B cell (primary cell): ENCODE measurements at regions not wholly inside any gene's neighbourhood (a gene's known extent, or its start where the extent isn't known, plus 50 kb on each side); places are given as distances from the start of the nearest gene placed in this dataset.

Experiments used
- ATAC-seq: fragments of 200-7000 bp; cut with Tn5 transposase; one replicate; pipeline ENCODE4 v1.10.0; 2021; ENCODE audit warnings: low read depth, mild to moderate bottlenecking, moderate number of reproducible peaks, moderate library complexity
- CTCF ChIA-PET: fragments of 350-600 bp; sonication (Branson Sonifier 250); formaldehyde crosslinking; loops from one replicate; lab custom pipeline; 2021; ENCODE audit warnings: antibody characterized with exemption, inconsistent platforms; lab: Charles Lee
- POLR2A ChIA-PET: fragments of 350-600 bp; sonication (Branson Sonifier 250); formaldehyde crosslinking; loops from one replicate; lab custom pipeline; 2021; ENCODE audit warnings: antibody characterized with exemption; lab: Charles Lee
- DNase-seq: peaks from one replicate; pipeline ENCODE4 v3.0.0; 2013
- H2AFZ ChIP-seq: 2 replicates; pipeline ENCODE4 v1.6.1; 2012; ENCODE audit warnings: mild to moderate bottlenecking, low read depth, low read length; ENCODE audit not compliant: insufficient read depth, poor library complexity, severe bottlenecking
- H3K27ac ChIP-seq, 2 donors: 1 replicate in 1 of 2; 2 replicates in 1 of 2; pipeline ENCODE4 v1.5.1; 2012 to 2013; ENCODE audit warnings: low read length in 2 of 2, mild to moderate bottlenecking in 2 of 2, moderate library complexity in 1 of 2
- H3K27me3 ChIP-seq, 4 experiments: fragments of 200-600 bp in 1 of 4; sonication (generic) in 1 of 4; replicated peaks in 1 of 4; 1 replicate in 2 of 4; 2 replicates in 2 of 4; pipeline versions ENCODE4 v1.6.1 to v1.7.0; 2013 to 2016; ENCODE audit warnings: low read length in 3 of 4, mild to moderate bottlenecking in 2 of 4, mixed read lengths in 1 of 4, moderate library complexity in 1 of 4; ENCODE audit not compliant: insufficient read depth in 4 of 4, control insufficient read depth in 3 of 4; ENCODE audit errors: control extremely low read depth in 1 of 4
- H3K36me3 ChIP-seq, 2 experiments: replicated peaks in 1 of 2; 1 replicate in 1 of 2; 2 replicates in 1 of 2; pipeline versions ENCODE4 v1.6.1 to v1.7.1; 2013; ENCODE audit warnings: low read length in 1 of 2; ENCODE audit not compliant: insufficient read depth in 2 of 2, control insufficient read depth in 1 of 2; ENCODE audit errors: control extremely low read depth in 1 of 2, extremely low read depth in 1 of 2
- H3K4me1 ChIP-seq, 2 donors: fragments of 200-600 bp in 1 of 2; sonication (generic) in 1 of 2; 1 replicate in 1 of 2; 2 replicates in 1 of 2; pipeline versions ENCODE4 v1.5.1 to v1.6.1; 2013 to 2017; ENCODE audit warnings: low read length in 2 of 2; ENCODE audit not compliant: control insufficient read depth in 2 of 2, insufficient read depth in 2 of 2
- H3K4me2 ChIP-seq: replicated peaks from 2 replicates; pipeline ENCODE3; 2012; ENCODE audit warnings: mild to moderate bottlenecking, low read depth, low read length; ENCODE audit not compliant: poor library complexity, severe bottlenecking
- H3K4me3 ChIP-seq, 5 experiments: fragments of 200-600 bp in 1 of 5; sonication (generic) in 1 of 5; 1 replicate in 3 of 5; 2 replicates in 2 of 5; pipeline versions ENCODE4 v1.5.1 to v1.7.0; 2011 to 2016; ENCODE audit warnings: low read length in 4 of 5, mild to moderate bottlenecking in 4 of 5, low read depth in 2 of 5, control low read depth in 1 of 5, moderate library complexity in 1 of 5; ENCODE audit not compliant: insufficient read depth in 1 of 5; ENCODE audit errors: control extremely low read depth in 1 of 5, extremely low read depth in 1 of 5
- H3K79me2 ChIP-seq: fragments of 200-600 bp; sonication (generic); one replicate; pipeline ENCODE4 v1.6.0; 2016; ENCODE audit warnings: low read length; ENCODE audit not compliant: control insufficient read depth, insufficient read depth
- H3K9ac ChIP-seq: fragments of 200-600 bp; sonication (generic); 2 replicates; pipeline ENCODE4 v1.6.1; 2017; ENCODE audit warnings: mild to moderate bottlenecking, low read length, moderate library complexity
- H3K9me3 ChIP-seq, 3 donors: one replicate each; pipeline versions ENCODE4 v1.6.1 to v1.7.1; 2013; ENCODE audit warnings: low read length in 2 of 3; ENCODE audit not compliant: control insufficient read depth in 2 of 3, insufficient read depth in 1 of 3; ENCODE audit errors: control extremely low read depth in 1 of 3
- H4K20me1 ChIP-seq: 2 replicates; pipeline ENCODE4 v1.6.0; 2012; ENCODE audit warnings: mild to moderate bottlenecking, low read length; ENCODE audit not compliant: insufficient read depth, control insufficient read depth, poor library complexity, severe bottlenecking
- H3K27ac Mint-ChIP-seq: one replicate; pipeline ENCODE4 v1.8.0; 2021; ENCODE audit warnings: mixed read lengths
- H3K27me3 Mint-ChIP-seq: one replicate; pipeline ENCODE4 v1.8.0; 2021; ENCODE audit warnings: mixed read lengths
- H3K4me1 Mint-ChIP-seq: one replicate; pipeline ENCODE4 v1.8.0; 2021; ENCODE audit warnings: mixed read lengths
- H3K4me3 Mint-ChIP-seq: one replicate; pipeline ENCODE4 v1.8.0; 2021; ENCODE audit warnings: mixed read lengths
- H3K9me3 Mint-ChIP-seq: one replicate; pipeline ENCODE4 v1.8.0; 2022; ENCODE audit warnings: mixed read lengths; ENCODE audit not compliant: insufficient read depth
- CTCF ChIP-seq: fragments of 200-600 bp; IDR thresholded peaks from one replicate; pipeline ENCODE4 v1.8.0; 2022; ENCODE audit warnings: antibody characterized with exemption, mild to moderate bottlenecking
- EZH2 ChIP-seq: IDR thresholded peaks from 2 replicates; pipeline ENCODE4 v1.6.1; 2012; ENCODE audit warnings: borderline replicate concordance, low read depth, mild to moderate bottlenecking, moderate library complexity, low read length; ENCODE audit not compliant: insufficient read depth, poor library complexity, severe bottlenecking
- WGBS: methylation state at CpG from one replicate; pipeline ENCODE4 v1.1.5; 2013; ENCODE audit warnings: missing lambda C conversion rate; ENCODE audit not compliant: insufficient coverage; 5-methylcytosine and 5-hydroxymethylcytosine counted together
- intact Hi-C: fragments of 100-400 bp; cut with micrococcal nuclease; formaldehyde crosslinking; loops from one replicate; pipeline ENCODE4 v1.10.0; 2022

- Histone ChIP-seq H3K27ac (no peak overlapping the region), H3K79me2 (no peaks in the 10 kb centered on the region), H3K9me3 (peaks cover 0 to 10% (median 10%) of the 10 kb centered on the region in 3 donors), H3K4me2 (no peak overlapping the region), H3K4me3 (no peak overlapping the region), H3K27me3 (peaks cover 0 to 10% (median 8%) of the 10 kb centered on the region in 4 experiments), H3K9ac (no peak overlapping the region), H3K36me3 (no peaks in the 10 kb centered on the region), H4K20me1 (no peaks in the 10 kb centered on the region), H2AFZ (no peak overlapping the region), H3K4me1 (no peaks in the 10 kb centered on the region)
- POLR2A ChIA-PET: no interaction called here
- ATAC-seq: no peak
- Mint-ChIP-seq H3K27me3 (peaks cover 23% of the 10 kb centered on the region), H3K9me3 (peaks cover 16% of the 10 kb centered on the region), H3K4me1 (no peaks in the 10 kb centered on the region), H3K4me3 (no peak overlapping the region), H3K27ac (no peak overlapping the region)
- WGBS: 87% methylated on average over 3 of the region's 5 CpGs
- intact Hi-C loops: no loop called here
- DNase-seq: no peak
- TF ChIP-seq CTCF (no peak), EZH2 (no peak)
- CTCF ChIA-PET: no interaction called here
Observed at GRCh38 chr15:70597056-70597603, 166.2 kb downstream of the UACA start.

GRCh38 chr15:70596354-70597055, 166.9 kb downstream of the UACA start:
- Histone ChIP-seq H3K4me3 (no peak overlapping the region), H3K79me2 (no peaks in the 10 kb centered on the region), H3K9ac (no peak overlapping the region), H3K4me1 (no peaks in the 10 kb centered on the region), H3K27me3 (peaks cover 0 to 10% (median 8%) of the 10 kb centered on the region in 4 experiments), H4K20me1 (no peaks in the 10 kb centered on the region), H3K4me2 (no peak overlapping the region), H2AFZ (no peak overlapping the region), H3K9me3 (peaks cover 0 to 12% (median 10%) of the 10 kb centered on the region in 3 donors), H3K27ac (no peak overlapping the region), H3K36me3 (no peaks in the 10 kb centered on the region)
- TF ChIP-seq EZH2: no peak
- no peak for TF ChIP-seq CTCF
- no peak overlapping the region for H3K4me3 Mint-ChIP-seq
- peaks cover 26% of the 10 kb centered on the region for H3K27me3 Mint-ChIP-seq
- H3K27ac Mint-ChIP-seq: no peak overlapping the region
- peaks cover 19% of the 10 kb centered on the region for H3K9me3 Mint-ChIP-seq
- intact Hi-C loops: no loop called here
- DNase-seq: no peak
- CTCF ChIA-PET: no interaction called here
- no peak for ATAC-seq
- POLR2A ChIA-PET: no interaction called here
- no CpG with 5 or more reads among the region's 2 CpGs for WGBS
- H3K4me1 Mint-ChIP-seq: no peaks in the 10 kb centered on the region
